ENCODE measurements at regions not wholly inside any gene's neighbourhood (a gene's known extent, or its start where the extent isn't known, plus 50 kb on each side); places are given as distances from the start of the nearest gene placed in this dataset.

DNA sequence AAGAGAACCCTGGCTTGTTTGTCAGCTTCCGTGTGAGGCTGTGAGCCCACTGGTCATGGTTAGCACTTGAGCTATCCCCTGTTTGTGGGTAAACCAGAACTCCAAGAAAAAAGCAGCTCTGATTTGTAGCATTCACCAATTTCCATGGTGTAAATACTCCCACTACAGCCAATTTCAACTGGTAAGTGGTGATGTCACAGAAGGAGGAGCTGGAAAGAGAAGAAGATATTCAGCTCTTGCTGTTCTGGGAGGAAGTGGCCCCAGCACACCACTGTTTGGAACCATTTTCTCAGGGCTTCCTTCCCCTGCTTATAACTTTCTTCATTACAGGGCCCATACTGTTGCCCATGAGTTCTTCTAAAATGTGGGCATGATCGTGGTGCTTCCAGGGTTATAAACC lies 500.1 kb upstream of the ZMIZ1 start:
- no peak for DNase-seq (ENCODE audit: extremely low read depth, low read depth)

DNA sequence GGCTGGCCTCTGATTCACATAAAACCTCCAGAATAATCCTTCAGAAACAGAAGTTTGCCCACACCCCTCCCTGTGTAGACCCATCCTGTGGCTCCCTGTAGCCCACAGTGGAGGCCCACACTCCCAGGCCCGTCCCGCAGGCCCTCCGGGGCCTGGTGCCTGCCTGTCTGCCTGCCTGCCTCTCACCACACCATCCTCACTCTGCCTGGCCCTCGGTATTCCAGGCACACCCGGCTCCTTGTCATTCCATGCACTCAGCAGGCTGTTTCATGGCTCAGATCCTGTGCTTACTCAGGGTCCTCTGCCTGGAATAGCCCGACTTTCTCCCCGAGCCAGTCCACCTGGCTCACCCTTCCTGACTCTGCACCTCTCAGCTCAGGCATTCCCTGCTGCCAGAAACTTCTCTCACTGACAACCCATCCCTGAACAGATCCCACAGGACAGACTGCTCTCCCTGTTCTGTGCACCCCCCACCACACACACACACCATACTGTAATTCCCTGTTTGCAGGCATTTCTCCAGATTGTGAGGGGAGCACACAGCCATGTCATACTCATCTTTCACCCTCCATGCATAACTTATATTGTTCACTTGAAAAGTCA lies 498.0 kb upstream of the ZMIZ1 start:
- DNase-seq (ENCODE audit: extremely low read depth, low read depth), result no peak

DNA sequence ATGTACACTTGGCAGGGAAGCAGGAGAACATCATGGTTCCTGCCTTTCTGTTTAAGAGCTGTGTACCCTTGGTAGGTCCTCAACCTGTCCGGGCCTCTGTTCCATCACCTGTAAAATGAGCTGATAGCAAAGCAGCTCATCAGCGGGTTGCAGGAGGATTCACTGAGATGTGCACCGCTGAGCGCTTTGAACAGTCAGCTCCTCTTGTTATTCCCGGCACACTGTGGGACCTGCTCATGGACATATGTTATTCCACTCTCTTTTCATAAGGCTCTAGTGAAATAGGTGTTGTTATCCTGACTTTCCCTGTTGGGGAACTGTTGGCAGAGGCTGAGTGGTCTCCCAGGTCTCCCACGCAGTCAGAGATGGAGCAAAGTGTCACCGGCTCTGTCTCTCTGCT lies 497.5 kb upstream of the ZMIZ1 start:
- DNase-seq (ENCODE audit: extremely low read depth, low read depth), result no peak

DNA sequence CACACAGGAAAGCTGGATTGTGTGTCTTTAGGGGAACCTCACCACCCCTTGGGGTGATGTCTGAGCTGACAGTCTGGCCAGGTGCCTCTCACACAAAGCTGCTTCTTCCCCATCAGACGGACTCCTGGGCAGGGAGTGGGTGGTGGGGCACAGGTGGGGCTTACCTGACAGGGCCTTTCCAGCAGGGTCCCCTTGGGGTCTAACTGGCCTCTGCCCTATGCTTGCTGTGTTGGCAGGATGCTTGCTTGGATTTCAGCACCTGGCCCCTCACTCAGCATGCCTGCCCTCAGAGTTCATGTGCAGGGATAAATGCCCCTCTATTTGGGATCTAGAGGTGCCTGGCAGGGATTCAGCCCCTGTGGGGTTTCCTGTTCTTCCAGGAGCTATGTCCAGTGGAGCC lies 496.9 kb upstream of the ZMIZ1 start:
- DNase-seq (ENCODE audit: extremely low read depth, low read depth), result no peak

DNA sequence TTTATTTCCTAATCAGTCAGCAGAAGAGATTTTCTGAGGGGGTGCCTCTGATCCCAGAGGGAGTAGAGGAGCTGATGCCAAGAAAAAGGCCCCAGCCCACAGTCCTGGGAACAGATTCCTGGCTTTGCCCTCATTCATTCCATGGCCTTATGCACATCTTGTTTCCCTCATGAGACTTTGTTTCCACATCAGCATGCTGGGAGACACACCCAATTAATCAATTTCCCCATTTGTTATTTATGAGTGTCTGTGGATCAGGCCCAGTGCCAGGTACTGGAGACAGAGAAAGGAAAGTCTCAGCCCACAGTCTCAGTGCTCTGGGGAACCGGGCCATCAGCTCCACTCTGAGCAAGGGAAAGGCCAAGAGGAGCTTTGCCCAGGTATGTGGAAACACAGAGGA lies 496.2 kb upstream of the ZMIZ1 start:
- no peak for DNase-seq (ENCODE audit: extremely low read depth, low read depth)

DNA sequence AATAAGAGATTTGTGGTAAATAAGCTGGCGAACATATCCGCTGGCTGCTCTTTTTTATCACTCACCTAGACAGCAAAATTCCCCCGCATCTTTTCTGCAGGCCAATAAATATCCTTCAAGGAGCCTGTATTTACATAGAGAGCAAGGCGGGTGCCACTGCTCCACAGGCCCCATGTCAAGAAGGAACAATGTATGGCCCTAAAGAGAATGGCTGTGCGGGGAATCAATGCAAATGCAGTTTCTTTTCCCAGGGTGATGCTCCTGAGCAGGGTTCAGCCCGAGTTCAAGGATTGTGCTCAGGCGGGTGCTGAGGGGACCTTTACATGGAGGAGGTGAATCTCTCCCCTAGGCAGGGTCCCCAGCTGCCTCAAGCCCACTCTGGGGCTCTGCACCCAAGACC lies 494.2 kb upstream of the ZMIZ1 start:
- DNase-seq (ENCODE audit: extremely low read depth, low read depth), result no peak

DNA sequence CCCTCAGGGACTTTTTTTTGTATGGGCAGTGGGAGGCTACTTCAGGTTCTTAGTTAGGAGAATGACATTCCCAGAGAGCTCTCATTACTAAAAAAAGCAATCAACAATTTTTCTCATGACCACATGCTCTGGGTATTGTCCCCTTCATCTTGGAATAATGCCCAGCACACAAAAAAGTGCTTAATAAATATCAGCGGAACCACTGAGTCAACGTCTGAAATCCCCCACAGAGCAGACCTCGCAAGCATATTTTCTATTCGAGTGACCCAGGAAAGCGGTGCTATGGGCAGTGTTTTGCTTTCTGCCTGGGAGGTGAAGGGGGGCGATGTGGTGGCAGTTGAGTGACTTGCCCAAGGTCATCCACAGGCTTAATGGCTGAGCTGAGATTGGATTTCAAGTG lies 493.4 kb upstream of the ZMIZ1 start:
- DNase-seq (ENCODE audit: extremely low read depth, low read depth), result no peak

DNA sequence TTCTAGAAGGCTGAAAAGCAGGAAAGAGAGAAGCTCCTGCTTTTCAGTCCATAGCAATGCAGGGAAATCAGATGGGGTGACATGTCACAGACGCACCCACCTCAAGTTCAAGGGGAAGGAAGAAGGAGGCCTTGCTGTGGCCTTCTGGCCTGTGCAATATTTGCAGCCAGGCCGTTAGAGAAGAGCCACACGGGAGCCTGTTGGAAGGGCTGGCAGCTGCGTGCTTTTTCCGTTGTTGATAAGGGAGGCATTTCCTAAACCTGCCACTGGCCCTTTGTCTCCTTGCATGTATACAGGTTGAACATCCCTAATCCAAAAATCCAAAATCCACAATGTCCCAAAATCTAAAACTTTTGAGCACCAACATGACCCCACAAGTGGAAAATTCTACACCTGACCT lies 492.5 kb upstream of the ZMIZ1 start:
- DNase-seq (ENCODE audit: extremely low read depth, low read depth), result no peak

DNA sequence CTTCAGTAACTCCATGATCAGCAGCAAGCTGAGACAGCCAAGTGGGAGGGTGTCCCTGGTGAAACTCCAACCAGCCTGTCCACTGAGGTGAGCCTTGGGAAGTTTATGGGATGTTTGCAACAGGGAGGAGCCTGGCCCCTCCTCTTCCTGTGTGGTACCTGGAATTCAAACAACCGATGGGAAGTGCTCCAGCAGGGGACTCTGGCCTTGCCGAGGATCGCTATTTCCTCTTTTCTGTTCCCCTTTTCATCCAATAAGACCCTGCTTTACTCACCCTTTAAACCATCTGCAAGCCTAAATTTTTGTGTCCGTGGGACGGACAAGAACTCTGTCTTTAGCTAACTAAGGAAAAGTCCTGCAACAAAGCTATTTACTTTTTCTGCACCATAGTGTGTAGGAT lies 491.1 kb upstream of the ZMIZ1 start:
- DNase-seq (ENCODE audit: extremely low read depth, low read depth), result no peak

DNA sequence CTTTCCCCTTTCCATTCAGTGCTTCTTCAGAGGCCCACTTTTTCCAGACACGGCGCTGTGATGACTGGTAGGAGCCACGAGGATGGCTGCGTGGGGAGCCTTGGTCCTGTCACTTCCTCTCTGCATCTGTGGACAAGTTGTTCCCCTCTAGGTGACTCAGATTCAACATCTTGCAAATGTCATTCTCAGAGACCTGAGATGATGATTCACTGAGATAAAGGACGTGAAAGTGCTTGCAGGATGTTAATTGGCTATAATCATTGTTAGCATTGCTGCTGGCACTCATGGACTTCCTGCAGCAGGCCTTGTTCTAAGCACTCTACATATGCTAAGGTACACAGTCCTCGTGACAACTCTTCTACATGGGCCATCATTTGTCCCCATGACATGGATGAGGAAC lies 489.8 kb upstream of the ZMIZ1 start:
- no peak for DNase-seq (ENCODE audit: extremely low read depth, low read depth)

DNA sequence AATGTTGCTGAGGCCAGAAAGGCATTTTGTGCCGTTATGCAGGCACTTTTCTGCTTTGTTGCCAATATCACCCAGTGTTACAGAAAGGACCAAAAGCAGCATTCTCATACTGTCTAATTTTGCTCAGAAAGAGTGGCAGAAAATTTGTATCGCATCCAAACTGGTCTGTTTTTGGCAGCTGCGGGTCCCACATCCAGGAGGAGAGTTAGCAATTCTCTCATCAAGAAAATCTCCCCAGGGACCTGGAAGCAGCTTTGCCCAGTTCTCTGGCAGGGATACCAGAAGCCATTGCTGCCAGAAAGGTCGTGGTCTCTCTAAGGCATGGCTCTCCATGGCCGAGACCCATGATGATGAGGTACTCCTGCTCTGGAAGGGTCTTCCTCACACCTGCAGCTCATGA lies 489.2 kb upstream of the ZMIZ1 start:
- no peak for DNase-seq (ENCODE audit: extremely low read depth, low read depth)

DNA sequence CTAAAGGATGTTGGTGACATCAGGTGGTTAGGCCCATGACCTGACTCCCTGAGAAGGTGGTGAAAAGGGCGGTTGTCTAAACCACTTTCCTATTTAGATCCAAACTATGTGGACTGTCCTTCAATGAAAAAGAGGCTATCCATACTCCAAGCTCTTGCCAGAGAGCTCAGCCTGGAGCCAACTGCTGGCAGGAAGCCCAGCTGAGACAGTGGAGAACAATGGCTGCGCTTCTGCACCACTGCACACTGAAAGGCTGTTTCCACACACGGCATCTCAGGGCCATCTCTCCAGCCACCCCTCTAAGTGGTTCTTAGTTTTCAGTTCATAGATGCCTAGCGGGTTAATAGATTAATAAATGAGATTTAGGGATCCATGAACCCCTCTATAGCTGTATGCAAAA lies 488.8 kb upstream of the ZMIZ1 start:
- DNase-seq (ENCODE audit: extremely low read depth, low read depth), result no peak

DNA sequence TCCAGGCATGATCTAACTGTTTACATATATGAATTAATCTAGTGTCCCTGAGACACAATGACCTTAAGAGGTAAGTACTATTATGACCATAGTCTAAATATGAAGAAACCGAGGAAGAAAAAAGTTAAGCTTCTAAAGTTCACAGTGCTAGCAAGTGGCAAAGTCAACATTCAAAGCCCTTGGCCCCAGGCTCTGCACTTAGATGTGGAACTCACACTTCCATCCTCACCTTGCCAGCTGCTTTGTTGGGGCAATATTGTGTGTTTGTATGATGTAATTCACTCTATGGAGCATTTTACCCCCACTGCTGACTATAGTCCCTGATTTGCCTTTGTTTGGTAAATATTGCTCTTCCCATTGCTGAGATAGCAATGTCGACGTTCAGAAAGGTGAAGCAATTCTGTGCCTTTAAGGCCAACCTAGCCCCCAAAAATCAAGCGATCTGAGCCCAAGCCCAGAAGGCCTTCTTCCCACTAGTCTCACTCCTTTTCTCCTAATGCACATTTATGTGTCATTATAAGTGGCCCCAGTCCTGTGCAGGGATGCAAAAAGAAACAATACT lies 487.6 kb upstream of the ZMIZ1 start:
- DNase-seq (ENCODE audit: extremely low read depth, low read depth), result no peak

DNA sequence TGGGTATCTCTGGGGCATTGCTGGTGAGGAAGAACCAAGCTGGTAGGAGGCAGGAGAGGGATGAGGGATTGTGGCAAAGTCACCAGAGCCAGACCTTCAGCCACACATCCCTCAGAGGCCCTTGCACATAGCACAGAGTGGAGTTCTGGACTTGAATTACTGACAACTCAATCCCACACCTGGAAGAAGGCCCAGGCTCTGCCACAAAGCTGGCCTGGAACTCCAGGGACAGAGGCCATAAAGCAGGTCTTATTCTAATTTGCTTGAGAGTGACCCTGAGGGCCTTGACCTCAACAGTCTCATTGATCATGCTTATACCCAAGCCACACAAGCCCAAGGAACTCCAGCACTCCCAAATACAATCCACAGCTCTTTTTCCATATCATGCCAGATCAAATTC lies 486.2 kb upstream of the ZMIZ1 start:
- DNase-seq (ENCODE audit: extremely low read depth, low read depth), result no peak

DNA sequence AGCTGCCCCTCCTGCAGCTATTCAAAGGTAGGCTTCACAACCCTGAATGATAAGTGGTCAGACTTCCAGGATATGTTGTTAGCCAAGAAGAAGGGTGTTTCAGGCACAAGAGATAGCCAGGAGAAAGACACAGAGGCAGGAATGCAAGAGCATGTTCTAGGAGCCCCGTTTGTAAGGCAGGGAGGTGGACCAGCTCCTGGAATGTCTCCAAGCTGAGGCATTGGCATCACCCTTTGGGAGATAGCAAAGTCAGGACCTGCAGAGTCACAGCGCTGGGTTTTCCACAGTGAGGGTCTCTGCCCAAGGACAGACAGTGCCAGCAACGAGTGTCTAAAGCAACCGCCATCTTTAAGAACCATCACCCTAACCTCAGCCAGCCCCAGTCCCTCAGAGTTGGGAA lies 484.5 kb upstream of the ZMIZ1 start:
- no peak for DNase-seq (ENCODE audit: extremely low read depth, low read depth)

DNA sequence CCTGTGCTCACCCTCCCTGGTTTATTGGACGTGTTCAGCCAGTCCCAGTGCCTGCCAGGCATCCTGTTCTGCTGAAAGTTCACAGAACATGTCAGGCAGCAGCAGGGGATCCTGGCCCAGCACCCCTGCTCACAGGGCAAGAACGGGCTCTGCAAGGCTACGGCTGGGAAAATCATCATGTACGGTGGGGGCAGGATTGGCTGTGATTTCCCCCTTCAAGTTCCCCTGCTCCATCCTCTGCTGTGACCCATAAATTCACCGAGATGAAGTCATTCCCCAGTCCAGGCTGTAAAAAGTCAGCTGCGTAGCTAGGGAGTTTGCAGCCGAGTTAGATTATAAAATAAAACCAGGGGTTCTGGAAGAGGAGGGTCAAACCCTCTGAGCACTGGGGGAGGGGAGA lies 484.1 kb upstream of the ZMIZ1 start:
- no peak for DNase-seq (ENCODE audit: extremely low read depth, low read depth)

DNA sequence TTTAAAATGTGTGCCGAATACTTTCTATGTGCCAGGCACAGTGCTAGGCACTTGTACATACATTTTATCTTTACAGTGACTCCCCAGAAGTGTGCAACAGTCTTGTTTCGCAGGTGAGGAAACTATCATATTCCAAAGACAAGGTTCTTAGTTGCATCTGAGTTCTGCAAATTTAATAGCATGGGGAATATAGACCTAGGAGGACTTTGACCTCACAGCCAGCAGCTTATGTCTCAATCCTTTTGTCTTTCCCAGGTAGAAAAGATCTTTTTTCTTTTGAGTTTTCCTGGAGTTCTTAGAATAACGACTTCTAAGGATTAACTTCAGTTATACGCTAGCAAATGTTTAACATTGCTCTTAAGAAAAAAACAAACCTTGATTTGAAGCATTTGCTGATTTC lies 482.8 kb upstream of the ZMIZ1 start:
- no peak for DNase-seq (ENCODE audit: extremely low read depth, low read depth)

DNA sequence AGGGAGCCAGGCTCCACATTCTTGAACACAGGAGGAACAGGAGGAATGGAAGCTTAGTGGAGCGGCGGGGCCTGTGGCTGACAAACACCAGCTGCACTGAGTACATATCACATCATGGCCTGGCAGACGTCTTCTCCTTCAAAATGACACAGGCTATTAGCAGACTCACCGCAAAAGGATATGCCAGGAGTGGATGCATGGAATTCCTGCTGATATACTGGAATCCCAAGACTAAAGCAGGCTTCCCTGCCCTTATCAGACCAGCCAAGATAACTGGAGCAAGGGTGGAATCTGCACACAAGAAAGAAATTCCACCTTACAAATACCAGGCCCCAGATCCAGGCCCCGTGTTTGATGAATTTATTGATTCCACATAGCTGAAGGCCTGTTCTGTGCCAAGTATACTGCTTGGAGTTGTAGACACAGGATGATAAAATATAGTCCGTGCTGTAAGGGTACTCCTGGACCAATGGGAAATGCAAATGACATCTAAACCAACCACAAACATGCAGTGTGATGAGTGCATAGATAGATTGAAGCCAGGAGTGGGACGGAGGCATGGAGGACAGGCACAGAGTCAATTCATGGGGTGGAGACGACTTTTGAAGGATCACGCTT lies 480.5 kb upstream of the ZMIZ1 start:
- DNase-seq (ENCODE audit: extremely low read depth, low read depth), result no peak

DNA sequence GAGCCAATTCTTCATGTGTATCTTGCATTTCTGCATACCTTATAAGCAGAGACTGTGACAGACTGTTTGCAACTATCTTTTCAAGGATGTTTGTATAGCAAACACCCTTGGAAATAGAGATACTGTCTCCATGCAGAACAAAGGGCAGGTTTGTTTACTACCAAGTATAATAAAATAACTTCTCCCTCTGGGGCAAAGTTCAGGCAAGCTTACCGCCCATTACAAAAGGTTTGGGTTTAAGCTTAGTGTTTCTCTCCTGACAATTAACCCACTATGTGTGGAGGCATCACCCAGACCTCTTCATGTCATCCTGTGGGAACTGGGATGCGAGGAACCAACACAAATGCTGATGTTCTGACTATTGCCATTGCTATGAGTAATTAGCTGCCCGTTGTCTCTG lies 479.1 kb upstream of the ZMIZ1 start:
- no peak for DNase-seq (ENCODE audit: extremely low read depth, low read depth)

DNA sequence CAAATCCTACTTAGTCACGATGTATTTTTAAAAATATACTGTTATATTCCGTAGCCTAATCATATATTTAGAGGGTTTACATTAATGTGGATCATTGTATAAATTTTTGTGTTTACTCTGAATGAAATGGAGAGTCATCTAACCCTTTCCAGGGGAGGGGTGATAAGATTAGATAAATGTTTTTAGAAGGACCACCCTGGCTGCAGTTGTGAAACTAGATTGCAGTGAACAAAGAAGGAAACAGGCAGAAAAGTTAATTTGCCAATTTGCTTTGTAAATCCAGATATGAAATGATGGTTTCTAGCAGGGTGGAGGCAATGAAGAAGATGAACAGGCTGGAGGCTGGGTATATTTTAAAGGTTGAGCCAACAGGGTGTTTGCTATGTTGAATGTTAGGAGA lies 477.7 kb upstream of the ZMIZ1 start:
- DNase-seq (ENCODE audit: extremely low read depth, low read depth), result no peak

DNA sequence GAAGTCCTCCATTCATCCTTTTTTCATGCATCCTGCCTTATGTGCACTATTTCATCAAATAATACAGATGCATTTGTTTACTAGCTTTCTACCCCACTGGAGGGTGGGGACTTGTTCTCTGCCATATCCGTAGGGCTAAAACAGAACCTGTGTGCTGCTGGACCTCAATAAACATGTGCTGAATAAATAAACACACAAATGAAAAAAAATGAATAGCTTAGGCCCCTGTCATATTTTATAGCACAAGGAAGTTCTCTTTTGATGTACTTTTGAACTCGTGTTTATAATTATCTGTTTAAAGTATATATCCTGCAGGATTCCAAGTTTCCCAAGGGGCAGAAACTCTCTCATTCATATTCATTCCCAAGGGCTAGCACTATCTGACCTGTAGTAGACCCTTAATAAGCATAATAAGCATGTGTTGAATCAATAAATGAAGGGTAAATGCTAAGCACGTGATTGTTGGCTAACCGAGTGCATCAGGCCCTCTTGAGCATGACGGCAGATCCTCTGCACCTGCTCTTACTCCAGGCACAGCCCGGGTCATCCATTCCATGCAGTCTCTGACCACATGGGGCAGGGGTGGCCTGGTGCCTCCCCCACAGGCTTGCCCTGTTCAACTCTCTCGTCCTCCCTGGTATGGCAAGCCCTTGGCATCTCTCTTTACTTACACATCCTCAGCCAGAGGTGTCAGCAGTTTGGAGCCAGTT lies 474.1 kb upstream of the ZMIZ1 start:
- no peak for DNase-seq (ENCODE audit: extremely low read depth, low read depth)

DNA sequence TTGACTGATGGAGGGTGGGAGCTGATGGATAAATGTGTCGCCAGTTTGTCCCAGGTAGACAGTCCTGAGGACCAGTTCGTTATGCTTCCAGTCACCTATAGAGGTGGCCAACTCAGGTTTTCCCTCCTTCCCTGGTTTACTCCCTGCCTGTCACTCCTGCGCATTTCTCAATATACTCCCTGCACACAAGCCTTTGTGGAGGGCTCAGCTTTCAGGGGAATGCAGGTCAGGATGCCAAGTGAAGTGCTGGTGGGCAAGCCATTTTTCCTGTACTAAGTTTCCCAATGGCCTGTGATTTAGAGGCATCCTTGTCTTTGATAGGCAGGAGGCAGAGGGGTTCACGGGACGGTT lies 473.5 kb upstream of the ZMIZ1 start:
- no peak for DNase-seq (ENCODE audit: extremely low read depth, low read depth)
